HEK293 (cell line): ENCODE measurements at regions not wholly inside any gene's neighbourhood (a gene's known extent, or its start where the extent isn't known, plus 50 kb on each side); places are given as distances from the start of the nearest gene placed in this dataset.
A peak's percentile ranks its signal among the peaks of the same experiment; 100 is the strongest.

Source experiments
- CTCF ChIA-PET: fragments of 350-600 bp; formaldehyde crosslinking; extraction: SDS; loops from one replicate; lab custom pipeline; 2021; ENCODE audit warnings: antibody characterized with exemption; lab: Yijun Ruan, JAX
- POLR2A ChIA-PET: fragments of 300-600 bp; formaldehyde crosslinking; extraction: SDS; loops from one replicate; lab custom pipeline; 2020; ENCODE audit warnings: antibody characterized with exemption, inconsistent platforms; lab: Yijun Ruan, JAX
- H3K27ac ChIP-seq: fragments of 200-500 bp; sonication (Bioruptor generic); 2 replicates; pipeline ENCODE4 v1.5.1; 2014; ENCODE audit warnings: low read depth, low read length, control low read depth, inconsistent platforms; ENCODE audit errors: extremely low read depth
- H3K36me3 ChIP-seq, 2 experiments: fragments of 200-500 bp in 1 of 2; sonication (Bioruptor generic) in 1 of 2; 1 replicate in 1 of 2; 2 replicates in 1 of 2; pipeline ENCODE4 v1.5.1; 2014 to 2017; ENCODE audit warnings: inconsistent platforms in 2 of 2, low read length in 2 of 2; ENCODE audit not compliant: control insufficient read depth in 2 of 2, insufficient read depth in 1 of 2
- H3K4me1 ChIP-seq: fragments of 200-500 bp; sonication (Bioruptor generic); 2 replicates; pipeline ENCODE4 v1.5.1; 2014; ENCODE audit warnings: mild to moderate bottlenecking, low read length, inconsistent platforms; ENCODE audit not compliant: control insufficient read depth, insufficient read depth
- H3K4me3 ChIP-seq: 2 replicates; pipeline ENCODE4 v1.5.1; 2011; ENCODE audit warnings: low read depth, mild to moderate bottlenecking, control low read depth, low read length, moderate library complexity
- H3K9me3 ChIP-seq: fragments of 200-500 bp; sonication (Bioruptor generic); 2 replicates; pipeline ENCODE4 v1.5.1; 2014; ENCODE audit warnings: low read depth, low read length, inconsistent platforms; ENCODE audit not compliant: control insufficient read depth, insufficient read depth
- BCL11B ChIP-seq: fragments of 450-650 bp; formaldehyde crosslinking; IDR thresholded peaks from 2 replicates; pipeline ENCODE4 v1.5.1; 2016; ENCODE audit warnings: low read depth, missing biosample characterization, missing genetic modification characterization
- GLIS1 ChIP-seq: fragments of 450-650 bp; formaldehyde crosslinking; IDR thresholded peaks from 2 replicates; pipeline ENCODE4 v1.5.1; 2016; ENCODE audit warnings: missing biosample characterization, missing genetic modification characterization
- KLF8 ChIP-seq: fragments of 450-650 bp; formaldehyde crosslinking; IDR thresholded peaks from 2 replicates; pipeline ENCODE4 v1.5.1; 2016; ENCODE audit warnings: missing biosample characterization, missing genetic modification characterization
- ZBTB17 ChIP-seq: fragments of 450-650 bp; formaldehyde crosslinking; IDR thresholded peaks from 2 replicates; pipeline ENCODE4 v1.5.1; 2016; ENCODE audit warnings: missing biosample characterization, missing genetic modification characterization
- ZNF140 ChIP-seq: fragments of 450-650 bp; formaldehyde crosslinking; IDR thresholded peaks from 2 replicates; pipeline ENCODE4 v1.5.1; 2016; ENCODE audit warnings: missing biosample characterization, missing genetic modification characterization
- ZNF19 ChIP-seq: fragments of 450-650 bp; formaldehyde crosslinking; IDR thresholded peaks from 2 replicates; pipeline ENCODE4; 2016; ENCODE audit warnings: missing biosample characterization, missing genetic modification characterization, low read depth
- ZNF202 ChIP-seq: fragments of 450-650 bp; formaldehyde crosslinking; IDR thresholded peaks from 2 replicates; pipeline ENCODE4 v1.5.1; 2016; ENCODE audit warnings: missing biosample characterization, missing genetic modification characterization, borderline replicate concordance
- ZNF214 ChIP-seq: fragments of 450-650 bp; formaldehyde crosslinking; IDR thresholded peaks from 2 replicates; pipeline ENCODE4 v1.5.1; 2017; ENCODE audit warnings: missing biosample characterization, mild to moderate bottlenecking, missing genetic modification characterization, borderline replicate concordance
- ZNF24 ChIP-seq: fragments of 450-650 bp; formaldehyde crosslinking; IDR thresholded peaks from 2 replicates; pipeline ENCODE4 v1.5.1; 2016; ENCODE audit warnings: missing biosample characterization, missing genetic modification characterization
- ZNF274 ChIP-seq, 2 experiments: fragments of 200-500 bp in 1 of 2; fragments of 450-650 bp in 1 of 2; sonication (Bioruptor generic) in 1 of 2; formaldehyde crosslinking in 1 of 2; IDR thresholded peaks; 2 replicates each; pipeline versions ENCODE4 v1.5.1 to v1.6.1; 2014 to 2016; ENCODE audit warnings: borderline replicate concordance in 1 of 2, inconsistent platforms in 1 of 2, low read length in 1 of 2, missing biosample characterization in 1 of 2, missing genetic modification characterization in 1 of 2
- ZNF394 ChIP-seq: fragments of 450-650 bp; formaldehyde crosslinking; IDR thresholded peaks from 2 replicates; pipeline ENCODE4 v1.5.1; 2016; ENCODE audit warnings: missing biosample characterization, missing genetic modification characterization, mild to moderate bottlenecking, moderate library complexity, borderline replicate concordance
- ZNF426 ChIP-seq: fragments of 450-650 bp; formaldehyde crosslinking; IDR thresholded peaks from 2 replicates; pipeline ENCODE4 v1.5.1; 2017; ENCODE audit warnings: missing biosample characterization, missing genetic modification characterization, mild to moderate bottlenecking, inconsistent platforms, moderate library complexity
- ZNF501 ChIP-seq: fragments of 450-650 bp; formaldehyde crosslinking; IDR thresholded peaks from 2 replicates; pipeline ENCODE4 v1.5.1; 2016; ENCODE audit warnings: missing biosample characterization, missing genetic modification characterization
- ZNF510 ChIP-seq: fragments of 450-650 bp; formaldehyde crosslinking; IDR thresholded peaks from 2 replicates; pipeline ENCODE4 v1.5.1; 2018; ENCODE audit warnings: mild to moderate bottlenecking, missing genetic modification characterization, missing biosample characterization; ENCODE audit not compliant: insufficient replicate concordance
- ZNF548 ChIP-seq: fragments of 450-650 bp; formaldehyde crosslinking; IDR thresholded peaks from 2 replicates; pipeline ENCODE4 v1.5.1; 2016; ENCODE audit warnings: missing biosample characterization, missing genetic modification characterization
- ZNF549 ChIP-seq: fragments of 450-650 bp; IDR thresholded peaks from 2 replicates; pipeline ENCODE4 v1.5.1; 2018; ENCODE audit warnings: missing biosample characterization, missing genetic modification characterization, mild to moderate bottlenecking, inconsistent platforms, moderate library complexity
- ZNF555 ChIP-seq: fragments of 450-650 bp; formaldehyde crosslinking; conservative IDR thresholded peaks from 2 replicates; pipeline ENCODE4 v1.5.1; 2017; ENCODE audit warnings: missing biosample characterization, mild to moderate bottlenecking, missing genetic modification characterization, inconsistent platforms
- ZNF623 ChIP-seq: fragments of 450-650 bp; formaldehyde crosslinking; IDR thresholded peaks from 2 replicates; pipeline ENCODE4 v1.5.1; 2016; ENCODE audit warnings: missing biosample characterization, missing genetic modification characterization
- ZNF654 ChIP-seq: fragments of 450-650 bp; formaldehyde crosslinking; IDR thresholded peaks from 2 replicates; pipeline ENCODE4 v1.5.1; 2016; ENCODE audit warnings: low read depth, missing biosample characterization, missing genetic modification characterization
- ZNF701 ChIP-seq: fragments of 450-650 bp; formaldehyde crosslinking; IDR thresholded peaks from 2 replicates; pipeline ENCODE4 v1.5.1; 2016; ENCODE audit warnings: missing biosample characterization, missing genetic modification characterization
- ZNF776 ChIP-seq: fragments of 450-650 bp; formaldehyde crosslinking; IDR thresholded peaks from 2 replicates; pipeline ENCODE4 v1.5.0; 2017; ENCODE audit warnings: missing biosample characterization, missing genetic modification characterization, borderline replicate concordance
- ZNF791 ChIP-seq: fragments of 450-650 bp; formaldehyde crosslinking; IDR thresholded peaks from 2 replicates; pipeline ENCODE4 v1.5.1; 2016; ENCODE audit warnings: missing biosample characterization, missing genetic modification characterization
- ZNF843 ChIP-seq: fragments of 450-650 bp; formaldehyde crosslinking; IDR thresholded peaks from 2 replicates; pipeline ENCODE4 v1.5.1; 2016; ENCODE audit warnings: missing biosample characterization, missing genetic modification characterization
- TF ChIP-seq, protein P1 (sequence below): fragments of 450-650 bp; formaldehyde crosslinking; conservative IDR thresholded peaks from 2 replicates; pipeline ENCODE4 v1.5.1; 2016; ENCODE audit warnings: low read depth, missing biosample characterization, missing genetic modification characterization
- TF ChIP-seq, protein P2 (sequence below): fragments of 450-650 bp; formaldehyde crosslinking; IDR thresholded peaks from 2 replicates; pipeline ENCODE4 v1.5.1; 2016; ENCODE audit warnings: missing biosample characterization, missing genetic modification characterization
- TF ChIP-seq, protein P3 (sequence below): fragments of 450-650 bp; formaldehyde crosslinking; IDR thresholded peaks from 2 replicates; pipeline ENCODE4 v1.5.1; 2016; ENCODE audit warnings: missing biosample characterization, missing genetic modification characterization
- TF ChIP-seq, protein P4 (sequence below): fragments of 450-650 bp; formaldehyde crosslinking; IDR thresholded peaks from 2 replicates; pipeline ENCODE4 v1.5.1; 2017; ENCODE audit warnings: missing biosample characterization, missing genetic modification characterization

DNA sequence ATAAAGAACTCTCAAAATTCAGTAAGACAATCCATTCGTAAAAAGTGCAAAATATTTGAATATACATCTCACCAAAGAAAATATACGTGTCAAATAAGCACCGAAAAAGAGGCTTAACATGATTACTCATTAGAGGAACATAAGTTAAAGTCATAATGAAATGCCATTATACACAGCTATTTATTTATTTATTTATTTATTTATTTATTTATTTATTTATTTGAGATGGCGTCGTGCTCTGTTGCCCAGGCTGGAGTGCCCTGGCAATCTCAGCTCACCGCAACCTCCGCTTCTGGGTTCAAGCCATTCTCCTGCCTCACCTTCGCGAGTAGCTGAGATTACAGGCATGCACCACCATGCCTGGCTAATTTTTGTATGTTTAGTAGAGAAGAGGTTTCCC is 203.6 kb upstream of the UBASH3B start:
- Histone ChIP-seq H3K9me3 (no peaks in the 10 kb centered on the region), H3K4me1 (no peaks in the 10 kb centered on the region), H3K36me3 (no peaks in the 10 kb centered on the region), H3K4me3 (no peak overlapping the region), H3K27ac (no peak overlapping the region)
- CTCF ChIA-PET, result no interaction called here
- 0 out of 2 replicates have a peak, but pooled peaks have one; percentile 17 for TF ChIP-seq ZNF623 (tag by site-specific recombination)
- TF ChIP-seq ZNF394, result peak; percentile 50; the same call in 1 of the 2 replicates
- TF ChIP-seq ZNF791 (tag by site-specific recombination), result no peak
- TF ChIP-seq ZNF426 (tag by site-specific recombination), result peak; percentile 38
- no peak for TF ChIP-seq KLF8 (tag by site-specific recombination)
- TF ChIP-seq ZNF19 (tag by site-specific recombination), result no peak
- TF ChIP-seq ZNF555 (tag by site-specific recombination), result peak; percentile 23
- no peak for TF ChIP-seq ZNF548 (tag by site-specific recombination)
- TF ChIP-seq, protein P1, sequence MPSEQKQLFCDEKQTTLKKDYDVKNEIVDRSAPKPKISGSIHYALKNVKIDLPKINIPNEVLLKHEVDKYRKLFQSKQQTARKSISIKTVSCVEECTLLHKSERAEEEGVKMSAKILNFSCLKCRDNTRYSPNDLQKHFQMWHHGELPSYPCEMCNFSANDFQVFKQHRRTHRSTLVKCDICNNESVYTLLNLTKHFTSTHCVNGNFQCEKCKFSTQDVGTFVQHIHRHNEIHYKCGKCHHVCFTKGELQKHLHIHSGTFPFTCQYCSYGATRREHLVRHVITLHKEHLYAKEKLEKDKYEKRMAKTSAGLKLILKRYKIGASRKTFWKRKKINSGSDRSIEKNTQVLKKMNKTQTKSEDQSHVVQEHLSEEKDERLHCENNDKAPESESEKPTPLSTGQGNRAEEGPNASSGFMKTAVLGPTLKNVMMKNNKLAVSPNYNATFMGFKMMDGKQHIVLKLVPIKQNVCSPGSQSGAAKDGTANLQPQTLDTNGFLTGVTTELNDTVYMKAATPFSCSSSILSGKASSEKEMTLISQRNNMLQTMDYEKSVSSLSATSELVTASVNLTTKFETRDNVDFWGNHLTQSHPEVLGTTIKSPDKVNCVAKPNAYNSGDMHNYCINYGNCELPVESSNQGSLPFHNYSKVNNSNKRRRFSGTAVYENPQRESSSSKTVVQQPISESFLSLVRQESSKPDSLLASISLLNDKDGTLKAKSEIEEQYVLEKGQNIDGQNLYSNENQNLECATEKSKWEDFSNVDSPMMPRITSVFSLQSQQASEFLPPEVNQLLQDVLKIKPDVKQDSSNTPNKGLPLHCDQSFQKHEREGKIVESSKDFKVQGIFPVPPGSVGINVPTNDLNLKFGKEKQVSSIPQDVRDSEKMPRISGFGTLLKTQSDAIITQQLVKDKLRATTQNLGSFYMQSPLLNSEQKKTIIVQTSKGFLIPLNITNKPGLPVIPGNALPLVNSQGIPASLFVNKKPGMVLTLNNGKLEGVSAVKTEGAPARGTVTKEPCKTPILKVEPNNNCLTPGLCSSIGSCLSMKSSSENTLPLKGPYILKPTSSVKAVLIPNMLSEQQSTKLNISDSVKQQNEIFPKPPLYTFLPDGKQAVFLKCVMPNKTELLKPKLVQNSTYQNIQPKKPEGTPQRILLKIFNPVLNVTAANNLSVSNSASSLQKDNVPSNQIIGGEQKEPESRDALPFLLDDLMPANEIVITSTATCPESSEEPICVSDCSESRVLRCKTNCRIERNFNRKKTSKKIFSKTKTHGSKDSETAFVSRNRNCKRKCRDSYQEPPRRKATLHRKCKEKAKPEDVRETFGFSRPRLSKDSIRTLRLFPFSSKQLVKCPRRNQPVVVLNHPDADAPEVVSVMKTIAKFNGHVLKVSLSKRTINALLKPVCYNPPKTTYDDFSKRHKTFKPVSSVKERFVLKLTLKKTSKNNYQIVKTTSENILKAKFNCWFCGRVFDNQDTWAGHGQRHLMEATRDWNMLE (tag by site-specific recombination), result 0 out of 2 replicates have a peak, but pooled peaks have one; percentile 49
- no peak for TF ChIP-seq ZNF776
- TF ChIP-seq ZNF140 (tag by site-specific recombination), result peak; percentile 31; the same call in 1 of the 2 replicates
- TF ChIP-seq, protein P2, sequence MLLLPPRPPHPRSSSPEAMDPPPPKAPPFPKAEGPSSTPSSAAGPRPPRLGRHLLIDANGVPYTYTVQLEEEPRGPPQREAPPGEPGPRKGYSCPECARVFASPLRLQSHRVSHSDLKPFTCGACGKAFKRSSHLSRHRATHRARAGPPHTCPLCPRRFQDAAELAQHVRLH (tag by site-specific recombination), result no peak
- no peak for TF ChIP-seq ZNF24 (tag by site-specific recombination)
- no peak for TF ChIP-seq ZNF549
- TF ChIP-seq ZNF510 (tag by site-specific recombination), result no peak
- no peak for TF ChIP-seq ZNF843 (tag by site-specific recombination)
- TF ChIP-seq ZNF274 (IDR thresholded peaks at IDR 0.05; ENCODE audit: low read length), result no peak
- TF ChIP-seq ZNF274 (tag by site-specific recombination; IDR thresholded peaks at IDR 0.05; ENCODE audit: borderline replicate concordance), result no peak
- TF ChIP-seq GLIS1, result no peak
- no peak for TF ChIP-seq ZNF214
- TF ChIP-seq ZNF501, result no peak
- POLR2A ChIA-PET, result interaction anchor here (0.6 kb wide), 1 partner anchor 133 kb away, joined by 3 read pairs; no protein-coding TSS in a partner anchor

DNA sequence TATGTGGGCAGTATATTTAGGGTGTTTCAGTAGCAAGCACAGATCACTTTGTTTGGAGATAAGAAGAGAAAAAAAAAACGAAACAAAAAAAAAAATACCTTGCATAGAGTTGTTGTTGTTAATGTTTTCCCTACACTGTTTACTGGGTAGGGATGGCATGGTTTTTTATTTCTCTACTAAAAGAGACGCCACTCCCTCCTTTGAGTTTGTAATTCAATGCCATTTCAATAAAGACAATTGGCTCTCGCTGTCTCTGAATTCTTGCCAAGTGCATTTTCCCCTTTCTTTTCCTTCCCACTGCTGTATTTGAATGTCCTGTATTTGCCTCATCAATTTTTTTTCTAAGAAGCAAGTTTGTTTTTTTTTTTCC is 213.9 kb upstream of the UBASH3B start:
- Histone ChIP-seq H3K4me1 (peaks cover 3% of the 10 kb centered on the region; the same call in 1 of the 2 replicates), H3K9me3 (no peaks in the 10 kb centered on the region), H3K36me3 (no peaks in the 10 kb centered on the region), H3K4me3 (no peak overlapping the region; the same call in 1 of the 2 replicates), H3K27ac (no peak overlapping the region)
- ChIA-PET POLR2A (no interaction called here), CTCF (no interaction called here)
- TF ChIP-seq ZBTB17 (tag by site-specific recombination), result no peak
- no peak for TF ChIP-seq ZNF654 (tag by site-specific recombination)
- TF ChIP-seq ZNF843 (tag by site-specific recombination), result no peak
- TF ChIP-seq, protein P3, sequence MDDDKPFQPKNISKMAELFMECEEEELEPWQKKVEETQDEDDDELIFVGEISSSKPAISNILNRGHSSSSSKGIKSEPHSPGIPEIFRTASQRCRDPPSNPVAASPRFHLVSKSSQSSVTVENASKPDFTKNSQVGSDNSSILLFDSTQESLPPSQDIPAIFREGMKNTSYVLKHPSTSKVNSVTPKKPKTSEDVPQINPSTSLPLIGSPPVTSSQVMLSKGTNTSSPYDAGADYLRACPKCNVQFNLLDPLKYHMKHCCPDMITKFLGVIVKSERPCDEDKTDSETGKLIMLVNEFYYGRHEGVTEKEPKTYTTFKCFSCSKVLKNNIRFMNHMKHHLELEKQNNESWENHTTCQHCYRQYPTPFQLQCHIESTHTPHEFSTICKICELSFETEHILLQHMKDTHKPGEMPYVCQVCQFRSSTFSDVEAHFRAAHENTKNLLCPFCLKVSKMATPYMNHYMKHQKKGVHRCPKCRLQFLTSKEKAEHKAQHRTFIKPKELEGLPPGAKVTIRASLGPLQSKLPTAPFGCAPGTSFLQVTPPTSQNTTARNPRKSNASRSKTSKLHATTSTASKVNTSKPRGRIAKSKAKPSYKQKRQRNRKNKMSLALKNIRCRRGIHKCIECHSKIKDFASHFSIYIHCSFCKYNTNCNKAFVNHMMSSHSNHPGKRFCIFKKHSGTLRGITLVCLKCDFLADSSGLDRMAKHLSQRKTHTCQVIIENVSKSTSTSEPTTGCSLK (tag by site-specific recombination), result no peak
- no peak for TF ChIP-seq ZNF202 (tag by site-specific recombination)
- TF ChIP-seq ZNF701 (tag by site-specific recombination), result no peak
- no peak for TF ChIP-seq ZNF776
- TF ChIP-seq ZNF19 (tag by site-specific recombination), result no peak
- TF ChIP-seq, protein P4, sequence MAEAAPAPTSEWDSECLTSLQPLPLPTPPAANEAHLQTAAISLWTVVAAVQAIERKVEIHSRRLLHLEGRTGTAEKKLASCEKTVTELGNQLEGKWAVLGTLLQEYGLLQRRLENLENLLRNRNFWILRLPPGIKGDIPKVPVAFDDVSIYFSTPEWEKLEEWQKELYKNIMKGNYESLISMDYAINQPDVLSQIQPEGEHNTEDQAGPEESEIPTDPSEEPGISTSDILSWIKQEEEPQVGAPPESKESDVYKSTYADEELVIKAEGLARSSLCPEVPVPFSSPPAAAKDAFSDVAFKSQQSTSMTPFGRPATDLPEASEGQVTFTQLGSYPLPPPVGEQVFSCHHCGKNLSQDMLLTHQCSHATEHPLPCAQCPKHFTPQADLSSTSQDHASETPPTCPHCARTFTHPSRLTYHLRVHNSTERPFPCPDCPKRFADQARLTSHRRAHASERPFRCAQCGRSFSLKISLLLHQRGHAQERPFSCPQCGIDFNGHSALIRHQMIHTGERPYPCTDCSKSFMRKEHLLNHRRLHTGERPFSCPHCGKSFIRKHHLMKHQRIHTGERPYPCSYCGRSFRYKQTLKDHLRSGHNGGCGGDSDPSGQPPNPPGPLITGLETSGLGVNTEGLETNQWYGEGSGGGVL, result no peak
- TF ChIP-seq BCL11B, result no peak
